PC-3 (cell line): ENCODE measurements at regions not wholly inside any gene's neighbourhood (a gene's known extent, or its start where the extent isn't known, plus 50 kb on each side); places are given as distances from the start of the nearest gene placed in this dataset.

Source experiments
- ATAC-seq: fragments of 200-7000 bp; cut with Tn5 transposase; 2 replicates; pipeline ENCODE4 v1.9.1; 2020; ENCODE audit warnings: mild to moderate bottlenecking, moderate library complexity
- BruUV-seq: library from RNA; stranded (reverse); fragments of 400-500 nt; replicated peaks from 2 replicates; lab custom pipeline; 2021; lab: Mats Ljungman, UMichigan
- CTCF ChIA-PET: fragments of 300-600 bp; sonication (Branson Sonifier 250); formaldehyde crosslinking; loops from one replicate; lab custom pipeline; 2022; ENCODE audit warnings: antibody characterized with exemption; lab: Charles Lee
- POLR2A ChIA-PET: fragments of 300-600 bp; sonication (Branson Sonifier 250); formaldehyde crosslinking; loops from one replicate; lab custom pipeline; 2022; ENCODE audit warnings: antibody characterized with exemption; ENCODE audit not compliant: unreplicated experiment; lab: Charles Lee
- DNase-seq: peaks from one replicate; pipeline ENCODE4 v3.0.0-alpha.2; 2015
- H2AFZ ChIP-seq: fragments of 300-600 bp; sonication (generic); 2 replicates; pipeline ENCODE4 v1.6.0; 2016; ENCODE audit warnings: antibody characterized with exemption, low read length
- H3F3A ChIP-seq: fragments of 300-600 bp; sonication (generic); one replicate; pipeline ENCODE4 v1.6.0; 2017; ENCODE audit warnings: antibody characterized with exemption, low read length, control low read depth, mild to moderate bottlenecking; ENCODE audit not compliant: unreplicated experiment
- H3K27ac ChIP-seq: fragments of 300-600 bp; sonication (generic); 2 replicates; pipeline ENCODE4 v1.5.1; 2016; ENCODE audit warnings: mild to moderate bottlenecking, low read length
- H3K27me3 ChIP-seq: fragments of 300-600 bp; sonication (generic); 2 replicates; pipeline ENCODE4 v1.6.1; 2016; ENCODE audit warnings: low read length, mixed read lengths
- H3K36me3 ChIP-seq: fragments of 300-600 bp; sonication (generic); 2 replicates; pipeline ENCODE4 v1.6.1; 2016; ENCODE audit warnings: low read depth, mixed run types, low read length, mixed read lengths
- H3K4me1 ChIP-seq: fragments of 300-600 bp; sonication (generic); 2 replicates; pipeline ENCODE4 v1.5.1; 2016; ENCODE audit warnings: low read length; ENCODE audit not compliant: insufficient read depth
- H3K4me2 ChIP-seq: fragments of 300-600 bp; sonication (generic); 2 replicates; pipeline ENCODE4 v1.6.0; 2016; ENCODE audit warnings: low read length
- H3K4me3 ChIP-seq: fragments of 300-600 bp; sonication (generic); 2 replicates; pipeline ENCODE4 v1.5.1; 2016; ENCODE audit warnings: mild to moderate bottlenecking, low read length, mixed read lengths
- H3K79me2 ChIP-seq: fragments of 300-600 bp; sonication (generic); 2 replicates; pipeline ENCODE4 v1.6.1; 2017; ENCODE audit warnings: low read length, mixed read lengths
- H3K9ac ChIP-seq: fragments of 300-600 bp; sonication (generic); 2 replicates; pipeline ENCODE4 v1.6.0; 2016; ENCODE audit warnings: mild to moderate bottlenecking, low read length
- H3K9me2 ChIP-seq: fragments of 300-600 bp; sonication (generic); replicated peaks from 2 replicates; pipeline ENCODE4 v1.6.1; 2016; ENCODE audit warnings: mixed run types, low read length, mixed read lengths
- H3K9me3 ChIP-seq: fragments of 300-600 bp; sonication (generic); 2 replicates; pipeline ENCODE4 v1.6.1; 2016; ENCODE audit warnings: low read length, mixed read lengths
- H4K20me1 ChIP-seq: fragments of 300-600 bp; sonication (generic); 2 replicates; pipeline ENCODE4 v1.6.1; 2016; ENCODE audit warnings: low read length, mixed read lengths
- CTCF ChIP-seq: fragments of 300-600 bp; sonication (generic); conservative IDR thresholded peaks from 2 replicates; pipeline ENCODE4 v1.5.1; 2017; ENCODE audit warnings: antibody characterized with exemption, low read depth, mild to moderate bottlenecking, low read length
- EZH2 ChIP-seq: fragments of 300-600 bp; sonication (generic); IDR thresholded peaks from one replicate; pipeline ENCODE4 v1.6.1; 2017; ENCODE audit warnings: antibody characterized with exemption, mild to moderate bottlenecking, low read length; ENCODE audit not compliant: unreplicated experiment
- EZH2phosphoT487 ChIP-seq: fragments of 300-600 bp; sonication (generic); IDR thresholded peaks from 2 replicates; pipeline ENCODE4 v1.6.1; 2018; ENCODE audit warnings: mild to moderate bottlenecking, antibody characterized with exemption, low read length, borderline replicate concordance
- intact Hi-C: fragments of 100-400 bp; cut with micrococcal nuclease; formaldehyde crosslinking; loops from 2 replicates; pipeline ENCODE4 v1.9.0; 2023

- BruUV-seq = no TSS peak
- intact Hi-C loops = no loop called here
- Histone ChIP-seq H3K9me2 (no peaks in the 10 kb centered on the region), H3K27ac (no peak overlapping the region), H3K9ac (no peak overlapping the region), H3K4me1 (no peaks in the 10 kb centered on the region), H3K36me3 (no peaks in the 10 kb centered on the region), H3K4me2 (no peak overlapping the region), H3F3A (no peaks in the 10 kb centered on the region), H3K79me2 (no peaks in the 10 kb centered on the region), H3K27me3 (no peaks in the 10 kb centered on the region), H4K20me1 (no peaks in the 10 kb centered on the region), H3K9me3 (no peaks in the 10 kb centered on the region), H3K4me3 (no peak overlapping the region), H2AFZ (no peak overlapping the region)
- DNase-seq = no peak
- CTCF ChIA-PET = no interaction called here
- no peak for TF ChIP-seq CTCF
- TF ChIP-seq EZH2 = no peak
- TF ChIP-seq EZH2phosphoT487 = no peak
- ATAC-seq = no peak
- POLR2A ChIA-PET = no interaction called here
Measured at GRCh38 chr2:226355600-226355999, 444.0 kb downstream of the IRS1 start.

DNA sequence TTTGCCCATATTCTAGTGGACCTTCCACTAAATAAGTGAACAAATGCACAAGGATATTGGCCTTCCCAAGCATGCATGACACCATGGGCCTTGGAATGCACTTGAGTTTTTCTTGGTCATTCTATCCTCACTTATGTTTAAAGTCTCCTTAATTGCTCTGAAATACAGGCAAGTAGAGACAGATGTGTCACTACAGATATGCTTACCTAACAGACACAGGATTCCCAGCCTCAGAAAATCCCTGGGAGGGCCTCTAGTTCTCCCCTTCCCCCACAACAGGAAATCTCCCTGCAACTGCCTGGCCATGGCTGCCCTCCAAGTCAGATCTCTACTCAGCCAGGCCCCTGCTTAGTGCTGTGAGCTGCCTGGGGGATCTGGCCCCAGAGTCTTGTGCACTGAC, 445.2 kb downstream of the IRS1 start:
- no TSS peak for BruUV-seq
- ATAC-seq (no peak), DNase-seq (no peak)
- Histone ChIP-seq H3K9me2 (no peaks in the 10 kb centered on the region), H4K20me1 (no peaks in the 10 kb centered on the region), H3K36me3 (no peaks in the 10 kb centered on the region), H3K9me3 (no peaks in the 10 kb centered on the region), H3K27ac (no peak overlapping the region), H3K4me2 (no peak overlapping the region), H3K79me2 (no peaks in the 10 kb centered on the region), H3K9ac (no peak overlapping the region), H2AFZ (no peak overlapping the region), H3F3A (no peaks in the 10 kb centered on the region), H3K4me1 (no peaks in the 10 kb centered on the region), H3K4me3 (no peak overlapping the region), H3K27me3 (no peaks in the 10 kb centered on the region)
- ChIA-PET POLR2A (no interaction called here), CTCF (no interaction called here)
- intact Hi-C loops = no loop called here
- no peak for TF ChIP-seq EZH2
- no peak for TF ChIP-seq CTCF
- TF ChIP-seq EZH2phosphoT487 = no peak

DNA sequence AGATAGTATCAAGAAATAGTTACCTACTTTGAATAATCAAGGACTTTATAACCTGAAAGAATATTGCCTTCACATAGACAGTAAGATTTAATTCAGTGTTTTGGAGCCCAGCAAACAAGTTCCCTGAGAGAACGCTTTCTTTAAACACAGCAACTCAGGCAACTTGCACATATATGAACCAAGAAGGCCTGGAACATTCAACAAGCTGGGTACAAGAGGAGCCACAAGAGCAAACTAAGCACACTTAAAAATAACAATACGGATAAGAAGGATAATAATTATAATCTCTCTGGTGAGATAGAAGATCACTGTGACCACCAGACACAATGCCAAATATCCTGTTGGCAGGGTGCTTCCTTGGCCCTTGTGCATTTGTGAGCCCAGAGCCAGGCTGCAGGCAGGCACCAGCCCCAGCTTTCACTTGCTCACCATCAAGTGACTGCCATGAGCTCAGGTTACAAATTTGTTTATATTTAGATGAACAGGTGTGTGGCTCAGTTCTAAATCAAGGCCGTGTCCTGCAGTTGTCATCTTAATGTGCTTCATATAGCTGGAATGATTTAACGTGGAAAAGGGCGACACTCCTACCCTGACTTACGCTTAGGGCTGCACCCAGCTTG, 446.6 kb downstream of the IRS1 start:
- no peak for ATAC-seq
- H2AFZ ChIP-seq = no peak overlapping the region
- BruUV-seq = no TSS peak

More for the DNA sequence above, 446.6 kb downstream of the IRS1 start:
- no peaks in the 10 kb centered on the region for H3K4me1 ChIP-seq
- no peaks in the 10 kb centered on the region for H3F3A ChIP-seq
- no peaks in the 10 kb centered on the region for H3K27me3 ChIP-seq
- intact Hi-C loops = no loop called here
- no peak overlapping the region for H3K4me2 ChIP-seq
- TF ChIP-seq CTCF (no peak), EZH2 (no peak), EZH2phosphoT487 (no peak)
- H3K27ac ChIP-seq = no peak overlapping the region
- H3K79me2 ChIP-seq = no peaks in the 10 kb centered on the region
- ChIA-PET CTCF (no interaction called here), POLR2A (no interaction called here)
- H4K20me1 ChIP-seq = no peaks in the 10 kb centered on the region
- H3K36me3 ChIP-seq = no peaks in the 10 kb centered on the region
- no peaks in the 10 kb centered on the region for H3K9me2 ChIP-seq
- H3K9me3 ChIP-seq = no peaks in the 10 kb centered on the region
- H3K9ac ChIP-seq = no peak overlapping the region
- DNase-seq = no peak
- no peak overlapping the region for H3K4me3 ChIP-seq
